Effector CD4-positive, alpha-beta T cell (primary cell): ENCODE measurements at regions not wholly inside any gene's neighbourhood (a gene's known extent, or its start where the extent isn't known, plus 50 kb on each side); places are given as distances from the start of the nearest gene placed in this dataset.
"Not testable (repeated sequence)": the region's sequence is repeated elsewhere in the genome, so short reads cannot be mapped to it uniquely, and the experiment has no call there.

Source experiments
- DNase-seq: peaks from one replicate; pipeline ENCODE4 v3.0.0-alpha.2; 2020

- no peak for DNase-seq
Observed at GRCh38 chr14:56057767-56058166, 60.4 kb upstream of the PELI2 start.

DNA sequence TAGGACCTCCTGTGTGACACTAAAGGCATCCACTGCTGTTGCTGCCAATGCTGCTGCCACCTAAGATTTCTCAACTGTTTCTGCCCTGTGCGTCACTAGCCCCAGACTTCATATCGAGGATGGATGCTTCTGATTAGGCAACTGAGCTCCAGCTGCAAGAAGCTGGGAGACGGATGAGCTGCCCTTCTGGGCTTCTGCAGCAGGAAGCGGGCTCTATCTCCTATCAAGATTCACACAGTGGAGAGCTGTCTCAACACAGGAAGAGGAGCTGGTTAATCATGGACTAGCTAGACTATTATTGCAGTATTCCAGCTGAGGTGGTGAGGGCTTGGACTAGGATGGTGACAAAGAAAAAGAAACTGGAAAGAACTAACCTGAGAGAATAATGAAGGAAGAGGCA, 59.2 kb upstream of the PELI2 start:
- DNase-seq = no peak

DNA sequence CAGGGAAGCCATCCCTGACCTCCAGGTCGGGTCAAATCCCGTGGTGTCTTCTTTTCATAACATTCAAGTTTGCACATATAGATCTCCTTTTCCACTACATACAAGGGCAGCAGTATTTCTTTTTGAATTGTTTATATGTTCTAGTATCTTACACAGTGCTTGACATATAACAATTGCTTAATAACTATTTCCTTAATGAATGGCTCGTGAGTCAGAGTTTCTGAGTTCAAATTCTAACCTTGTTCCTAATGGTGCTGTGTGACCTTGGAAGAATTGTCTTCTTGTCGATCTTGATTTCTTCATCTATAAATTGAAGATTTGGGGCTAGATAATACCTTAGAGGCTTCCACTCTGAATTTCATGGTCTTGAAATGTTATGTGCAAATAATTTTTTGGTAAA, 57.2 kb upstream of the PELI2 start:
- no peak for DNase-seq

- no peak for DNase-seq
Observed at GRCh38 chr14:56063131-56063530, 55.1 kb upstream of the PELI2 start.

GRCh38 chr14:56064513-56064912, 53.7 kb upstream of the PELI2 start:
- no peak for DNase-seq

DNA sequence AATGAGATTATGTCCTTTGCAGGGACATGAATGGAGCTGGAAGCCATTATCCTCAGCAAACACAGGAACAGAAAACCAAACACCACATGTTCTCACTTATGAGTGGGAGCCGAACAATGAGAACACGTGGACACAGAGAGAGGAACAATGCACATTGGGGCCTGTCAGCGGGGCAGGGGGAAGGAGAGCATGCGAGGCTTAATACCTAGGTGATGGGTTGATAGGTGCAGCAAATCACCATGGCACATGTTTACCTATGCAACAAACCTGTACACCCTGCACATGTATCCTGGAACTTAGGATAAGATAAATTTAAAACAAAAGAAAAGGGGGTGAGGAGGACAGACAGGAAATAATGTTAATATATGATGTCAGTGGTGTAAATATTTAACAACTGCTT, 53.0 kb upstream of the PELI2 start:
- not testable (repeated sequence) for DNase-seq

GRCh38 chr14:56065621-56066290, 52.5 kb upstream of the PELI2 start:
- no peak for DNase-seq
